ENCODE measurements at regions not wholly inside any gene's neighbourhood (a gene's known extent, or its start where the extent isn't known, plus 50 kb on each side); places are given as distances from the start of the nearest gene placed in this dataset.
"Not testable (repeated sequence)": the region's sequence is repeated elsewhere in the genome, so short reads cannot be mapped to it uniquely, and the experiment has no call there.

DNA sequence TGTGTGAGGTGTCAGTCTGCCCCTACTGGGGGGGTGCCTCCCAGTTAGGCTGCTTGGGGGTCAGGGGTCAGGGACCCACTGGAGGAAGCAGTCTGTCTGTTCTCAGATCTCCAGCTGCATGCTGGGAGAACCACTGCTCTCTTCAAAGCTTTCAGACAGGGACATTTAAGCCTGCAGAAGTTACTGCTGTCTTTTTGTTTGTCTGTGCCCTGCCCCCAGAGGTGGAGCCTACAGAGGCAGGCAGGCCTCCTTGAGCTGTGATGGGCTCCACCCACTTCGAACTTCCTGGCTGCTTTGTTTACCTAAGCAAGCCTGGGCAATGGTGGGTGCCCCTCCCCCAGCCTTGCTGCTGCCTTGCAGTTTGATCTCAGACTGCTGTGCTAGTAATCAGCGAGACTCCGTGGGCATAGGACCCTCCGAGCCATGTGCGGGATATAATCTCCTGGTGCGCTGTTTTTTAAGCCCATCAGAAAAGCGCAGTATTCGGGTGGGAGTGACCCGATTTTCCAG lies 153.7 kb upstream of the RXFP1 start:
- TF ChIP-seq, protein P1, sequence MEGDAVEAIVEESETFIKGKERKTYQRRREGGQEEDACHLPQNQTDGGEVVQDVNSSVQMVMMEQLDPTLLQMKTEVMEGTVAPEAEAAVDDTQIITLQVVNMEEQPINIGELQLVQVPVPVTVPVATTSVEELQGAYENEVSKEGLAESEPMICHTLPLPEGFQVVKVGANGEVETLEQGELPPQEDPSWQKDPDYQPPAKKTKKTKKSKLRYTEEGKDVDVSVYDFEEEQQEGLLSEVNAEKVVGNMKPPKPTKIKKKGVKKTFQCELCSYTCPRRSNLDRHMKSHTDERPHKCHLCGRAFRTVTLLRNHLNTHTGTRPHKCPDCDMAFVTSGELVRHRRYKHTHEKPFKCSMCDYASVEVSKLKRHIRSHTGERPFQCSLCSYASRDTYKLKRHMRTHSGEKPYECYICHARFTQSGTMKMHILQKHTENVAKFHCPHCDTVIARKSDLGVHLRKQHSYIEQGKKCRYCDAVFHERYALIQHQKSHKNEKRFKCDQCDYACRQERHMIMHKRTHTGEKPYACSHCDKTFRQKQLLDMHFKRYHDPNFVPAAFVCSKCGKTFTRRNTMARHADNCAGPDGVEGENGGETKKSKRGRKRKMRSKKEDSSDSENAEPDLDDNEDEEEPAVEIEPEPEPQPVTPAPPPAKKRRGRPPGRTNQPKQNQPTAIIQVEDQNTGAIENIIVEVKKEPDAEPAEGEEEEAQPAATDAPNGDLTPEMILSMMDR (IDR thresholded peaks at IDR 0.05 in 2 of 3, conservative IDR thresholded peaks at IDR 0.05 in 1 of 3; ENCODE audit: borderline replicate concordance in 1 of 3, insufficient read depth in 1 of 3, low read depth in 2 of 3, low read length in 2 of 3): not testable (repeated sequence)
- TF ChIP-seq, protein P2, sequence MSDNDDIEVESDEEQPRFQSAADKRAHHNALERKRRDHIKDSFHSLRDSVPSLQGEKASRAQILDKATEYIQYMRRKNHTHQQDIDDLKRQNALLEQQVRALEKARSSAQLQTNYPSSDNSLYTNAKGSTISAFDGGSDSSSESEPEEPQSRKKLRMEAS (IDR thresholded peaks at IDR 0.05): not testable (repeated sequence)
- TF ChIP-seq YY1 (IDR thresholded peaks at IDR 0.05; ENCODE audit: extremely low read depth, insufficient replicate concordance, low read depth, low read length); ZNF274 (IDR thresholded peaks at IDR 0.05; ENCODE audit: low read depth, low read length); EZH2 (IDR thresholded peaks at IDR 0.05); POLR2AphosphoS5 (IDR thresholded peaks at IDR 0.05; ENCODE audit: low read depth, low read length); ELF1 (IDR thresholded peaks at IDR 0.05; ENCODE audit: borderline replicate concordance, low read depth); CEBPB (IDR thresholded peaks at IDR 0.05; ENCODE audit: low read depth); POLR2A (IDR thresholded peaks at IDR 0.05; ENCODE audit: borderline replicate concordance, extremely low read depth, insufficient read depth, insufficient read length); EZH2phosphoT487 (IDR thresholded peaks at IDR 0.05; ENCODE audit: borderline replicate concordance); FOSL1 (IDR thresholded peaks at IDR 0.05; ENCODE audit: low read depth): not testable (repeated sequence)
